Gastrocnemius medialis (tissue), 4 donors: ENCODE measurements at regions not wholly inside any gene's neighbourhood (a gene's known extent, or its start where the extent isn't known, plus 50 kb on each side); places are given as distances from the start of the nearest gene placed in this dataset.

Experiments
- CTCF ChIP-seq, 5 experiments: fragments of 450-650 bp in 3 of 5; fragments of 200-600 bp in 2 of 5; sonication (generic) in 2 of 5; IDR thresholded peaks in 4 of 5; conservative IDR thresholded peaks in 1 of 5; 1 replicate in 4 of 5; 2 replicates in 1 of 5; pipeline ENCODE4 v1.5.1; 2016 to 2019; ENCODE audit warnings: antibody characterized with exemption in 5 of 5, mild to moderate bottlenecking in 3 of 5, moderate library complexity in 3 of 5
- POLR2A ChIP-seq, 2 donors: fragments of 450-650 bp; IDR thresholded peaks; one replicate each; pipeline ENCODE4 v1.6.1; 2017; ENCODE audit warnings: antibody characterized with exemption in 2 of 2, mild to moderate bottlenecking in 2 of 2, moderate library complexity in 2 of 2

DNA sequence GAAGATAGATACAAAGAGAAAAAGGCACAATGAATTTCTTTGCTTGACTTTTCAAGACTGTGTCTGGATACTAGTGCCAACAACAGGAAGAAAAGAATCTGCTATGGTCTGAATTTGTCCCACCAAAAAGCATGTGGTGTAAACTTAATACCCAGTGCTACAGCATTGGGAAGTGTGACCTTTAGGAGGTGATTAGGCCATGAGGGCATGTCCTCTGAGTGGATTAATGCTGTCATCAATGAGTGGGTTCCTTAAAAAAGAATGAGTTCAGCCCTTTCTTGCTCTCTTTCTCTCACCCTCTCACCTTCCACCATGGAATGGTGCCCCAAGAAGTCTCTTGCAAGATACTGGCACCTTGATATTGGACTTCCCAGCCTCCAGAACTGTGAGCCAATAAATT is 155.7 kb upstream of the GPRIN3 start:
- TF ChIP-seq CTCF (IDR thresholded peaks at IDR 0.05 in 4 of 5, conservative IDR thresholded peaks at IDR 0.05 in 1 of 5), result no peak
- TF ChIP-seq POLR2A (IDR thresholded peaks at IDR 0.05), result no peak
